PFSK-1 (cell line): ENCODE measurements at regions not wholly inside any gene's neighbourhood (a gene's known extent, or its start where the extent isn't known, plus 50 kb on each side); places are given as distances from the start of the nearest gene placed in this dataset.

Experiments used
- POLR2AphosphoS5 ChIP-seq: IDR thresholded peaks from 2 replicates; pipeline ENCODE4 v1.6.1; 2012; ENCODE audit warnings: low read depth, mild to moderate bottlenecking, control low read depth, low read length, moderate library complexity
- REST ChIP-seq, 2 experiments: IDR thresholded peaks; 2 replicates each; pipeline versions ENCODE4 v1.6.1 to v1.8.0; 2011 to 2012; ENCODE audit warnings: low read depth in 2 of 2, low read length in 2 of 2, control low read depth in 1 of 2, inconsistent platforms in 1 of 2, mild to moderate bottlenecking in 1 of 2, moderate library complexity in 1 of 2; ENCODE audit not compliant: insufficient read depth in 1 of 2

- TF ChIP-seq REST (IDR thresholded peaks at IDR 0.05; ENCODE audit: insufficient read depth in 1 of 2, low read depth in 2 of 2, low read length in 2 of 2) (no peak), POLR2AphosphoS5 (no peak)
These were observed 389.3 kb upstream of the PCDH9 start for GRCh38 chr13:67619351-67619994.
